Gastrocnemius medialis (tissue), 4 donors: ENCODE measurements at regions not wholly inside any gene's neighbourhood (a gene's known extent, or its start where the extent isn't known, plus 50 kb on each side); places are given as distances from the start of the nearest gene placed in this dataset.

ENCODE experiments used
- ATAC-seq, 2 donors: fragments of 150-250 bp; one replicate each; pipeline ENCODE4 v1.9.1; 2016
- DNase-seq, 2 donors: peaks; one replicate each; pipeline ENCODE4 v3.0.0-alpha.2; 2019
- H3K27ac ChIP-seq, 4 donors: fragments of 200-600 bp; sonication (generic); 1 replicate in 1 of 4; 2 replicates in 3 of 4; pipeline ENCODE4 v1.5.1; 2016 to 2018; ENCODE audit warnings: mild to moderate bottlenecking in 2 of 4, moderate library complexity in 1 of 4
- H3K27me3 ChIP-seq, 3 donors: fragments of 200-600 bp; sonication (generic) in 2 of 3; 1 replicate in 1 of 3; 2 replicates in 2 of 3; pipeline versions ENCODE4 v1.5.1 to v1.6.0; 2016 to 2019; ENCODE audit warnings: mild to moderate bottlenecking in 1 of 3, moderate library complexity in 1 of 3
- H3K36me3 ChIP-seq, 2 donors: fragments of 200-600 bp; sonication (generic) in 1 of 2; one replicate each; pipeline ENCODE4 v1.5.1; 2017 to 2018
- H3K4me1 ChIP-seq, 2 donors: fragments of 200-600 bp; sonication (generic) in 1 of 2; one replicate each; pipeline ENCODE4 v1.5.1; 2016 to 2017; ENCODE audit warnings: mild to moderate bottlenecking in 2 of 2
- H3K4me3 ChIP-seq, 4 donors: fragments of 200-600 bp; sonication (generic) in 3 of 4; 1 replicate in 1 of 4; 2 replicates in 3 of 4; pipeline ENCODE4 v1.5.1; 2016 to 2019; ENCODE audit warnings: mild to moderate bottlenecking in 2 of 4
- H3K9me3 ChIP-seq, 3 donors: fragments of 200-600 bp; sonication (generic) in 2 of 3; 1 replicate in 1 of 3; 2 replicates in 2 of 3; pipeline ENCODE4 v1.5.1; 2016 to 2019
- POLR2A ChIP-seq, 2 donors: fragments of 450-650 bp; IDR thresholded peaks; one replicate each; pipeline ENCODE4 v1.6.1; 2017; ENCODE audit warnings: antibody characterized with exemption in 2 of 2, mild to moderate bottlenecking in 2 of 2, moderate library complexity in 2 of 2
- in situ Hi-C, 4 donors: fragments of 200-750 bp; cut with MboI; loops; one replicate each; pipeline versions ENCODE4 v1.15.0 to v1.8.0; 2017; ENCODE audit warnings: low sequenced_read_pairs in 4 of 4
- intact Hi-C: fragments of 100-400 bp; cut with DNase I; formaldehyde crosslinking; loops from one replicate; pipeline ENCODE4 v1.15.1; 2023; ENCODE audit warnings: low total_unique reads
- TF ChIP-seq, protein P1 (sequence below), 5 experiments: fragments of 450-650 bp in 3 of 5; fragments of 200-600 bp in 2 of 5; sonication (generic) in 2 of 5; IDR thresholded peaks in 4 of 5; conservative IDR thresholded peaks in 1 of 5; 1 replicate in 4 of 5; 2 replicates in 1 of 5; pipeline ENCODE4 v1.5.1; 2016 to 2019; ENCODE audit warnings: antibody characterized with exemption in 5 of 5, mild to moderate bottlenecking in 3 of 5, moderate library complexity in 3 of 5

DNA sequence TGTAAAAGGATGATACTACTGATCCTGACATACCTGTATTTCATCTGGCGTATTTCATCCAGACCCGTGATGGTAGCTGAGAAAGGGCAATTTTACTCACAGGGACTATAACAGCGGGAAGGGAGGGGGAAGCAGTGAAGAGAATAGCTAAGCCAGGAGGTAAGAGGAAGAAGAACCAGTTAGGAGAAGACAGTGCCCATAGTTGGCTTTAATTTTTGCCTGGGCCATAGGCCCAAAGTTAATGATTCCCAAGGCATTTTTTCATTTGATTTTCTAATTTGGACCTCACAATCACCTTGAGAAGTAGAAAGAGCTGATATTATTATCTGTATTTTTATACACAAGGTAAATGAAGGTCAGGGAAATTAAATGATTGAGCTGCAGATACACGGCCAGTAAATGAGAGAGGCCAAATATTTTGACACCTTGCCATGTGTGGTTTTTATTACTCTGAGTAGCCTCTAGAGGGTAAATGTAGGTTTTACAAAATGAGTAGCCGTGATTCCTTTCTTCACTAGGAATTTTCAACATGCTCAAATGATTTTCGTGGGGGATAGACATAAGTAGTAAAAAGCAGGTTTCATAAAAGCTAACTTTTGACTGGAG is 382.2 kb downstream of the FUT8 start:
- Histone ChIP-seq H3K27me3 (no peaks in the 10 kb centered on the region), H3K36me3 (no peaks in the 10 kb centered on the region), H3K9me3 (no peaks in the 10 kb centered on the region), H3K27ac (no peak overlapping the region), H3K4me3 (no peak overlapping the region), H3K4me1 (no peaks in the 10 kb centered on the region)
- intact Hi-C loops (no loop called here), in situ Hi-C loops (no loop called here)
- DNase-seq (no peak), ATAC-seq (no peak)
- no peak for TF ChIP-seq POLR2A (IDR thresholded peaks at IDR 0.05)
- TF ChIP-seq, protein P1, sequence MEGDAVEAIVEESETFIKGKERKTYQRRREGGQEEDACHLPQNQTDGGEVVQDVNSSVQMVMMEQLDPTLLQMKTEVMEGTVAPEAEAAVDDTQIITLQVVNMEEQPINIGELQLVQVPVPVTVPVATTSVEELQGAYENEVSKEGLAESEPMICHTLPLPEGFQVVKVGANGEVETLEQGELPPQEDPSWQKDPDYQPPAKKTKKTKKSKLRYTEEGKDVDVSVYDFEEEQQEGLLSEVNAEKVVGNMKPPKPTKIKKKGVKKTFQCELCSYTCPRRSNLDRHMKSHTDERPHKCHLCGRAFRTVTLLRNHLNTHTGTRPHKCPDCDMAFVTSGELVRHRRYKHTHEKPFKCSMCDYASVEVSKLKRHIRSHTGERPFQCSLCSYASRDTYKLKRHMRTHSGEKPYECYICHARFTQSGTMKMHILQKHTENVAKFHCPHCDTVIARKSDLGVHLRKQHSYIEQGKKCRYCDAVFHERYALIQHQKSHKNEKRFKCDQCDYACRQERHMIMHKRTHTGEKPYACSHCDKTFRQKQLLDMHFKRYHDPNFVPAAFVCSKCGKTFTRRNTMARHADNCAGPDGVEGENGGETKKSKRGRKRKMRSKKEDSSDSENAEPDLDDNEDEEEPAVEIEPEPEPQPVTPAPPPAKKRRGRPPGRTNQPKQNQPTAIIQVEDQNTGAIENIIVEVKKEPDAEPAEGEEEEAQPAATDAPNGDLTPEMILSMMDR (IDR thresholded peaks at IDR 0.05 in 4 of 5, conservative IDR thresholded peaks at IDR 0.05 in 1 of 5) = no peak

DNA sequence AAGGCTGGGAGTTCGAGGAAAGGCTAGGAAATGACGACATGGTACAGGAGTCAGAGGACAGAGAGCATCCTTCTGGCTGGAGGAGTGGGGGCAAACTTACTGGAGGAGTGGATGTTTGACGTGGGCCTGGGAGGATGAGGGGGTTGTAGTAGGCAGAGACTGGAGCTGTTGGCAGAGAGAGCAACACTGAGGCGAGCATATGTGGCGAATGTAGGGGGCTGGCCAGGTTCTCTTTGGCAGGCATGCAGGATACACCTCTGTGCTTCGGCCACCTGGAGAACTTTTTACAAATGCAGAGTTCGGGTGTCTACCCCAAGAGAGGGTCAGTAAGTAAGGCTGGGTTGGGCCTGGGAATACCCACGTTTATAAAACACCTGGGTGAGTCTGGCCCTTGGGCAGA is 385.7 kb downstream of the FUT8 start:
- TF ChIP-seq, protein P1 (IDR thresholded peaks at IDR 0.05 in 4 of 5, conservative IDR thresholded peaks at IDR 0.05 in 1 of 5) = no peak
- TF ChIP-seq POLR2A (IDR thresholded peaks at IDR 0.05) = no peak
- no peak for DNase-seq
- intact Hi-C loops (no loop called here), in situ Hi-C loops (no loop called here)
- ATAC-seq = no peak
- H3K9me3 ChIP-seq = no peaks in the 10 kb centered on the region
- H3K36me3 ChIP-seq = no peaks in the 10 kb centered on the region
- no peak overlapping the region for H3K27ac ChIP-seq
- H3K4me3 ChIP-seq = no peak overlapping the region
- no peaks in the 10 kb centered on the region for H3K27me3 ChIP-seq
- H3K4me1 ChIP-seq = no peaks in the 10 kb centered on the region

DNA sequence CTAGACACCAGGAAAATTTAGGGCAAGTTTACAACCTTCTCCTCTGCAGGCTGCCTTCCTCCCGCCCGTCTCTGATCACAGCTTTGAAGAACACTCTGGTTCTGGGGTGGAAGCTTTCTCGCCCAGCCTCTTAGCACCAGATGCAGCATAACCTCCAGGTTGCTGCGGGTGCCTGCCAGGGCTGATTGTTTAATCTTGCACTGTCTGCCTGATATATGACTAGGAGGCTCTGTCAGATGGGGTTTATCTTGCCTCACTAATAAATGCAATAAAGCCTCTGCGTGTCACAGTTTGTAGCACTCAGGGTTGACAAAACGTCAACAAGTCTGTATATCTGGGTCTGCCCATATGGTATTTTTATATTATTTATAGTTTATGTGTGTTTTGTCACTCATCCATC is 388.2 kb downstream of the FUT8 start:
- in situ Hi-C loops = no loop called here
- no peak for TF ChIP-seq POLR2A (IDR thresholded peaks at IDR 0.05)
- TF ChIP-seq, protein P1 (IDR thresholded peaks at IDR 0.05 in 4 of 5, conservative IDR thresholded peaks at IDR 0.05 in 1 of 5) = no peak
- Histone ChIP-seq H3K4me1 (no peaks in the 10 kb centered on the region), H3K9me3 (no peaks in the 10 kb centered on the region), H3K36me3 (no peaks in the 10 kb centered on the region), H3K4me3 (no peak overlapping the region), H3K27ac (no peak overlapping the region), H3K27me3 (no peaks in the 10 kb centered on the region)
- ATAC-seq = no peak
- intact Hi-C loops = no loop called here
- no peak for DNase-seq

DNA sequence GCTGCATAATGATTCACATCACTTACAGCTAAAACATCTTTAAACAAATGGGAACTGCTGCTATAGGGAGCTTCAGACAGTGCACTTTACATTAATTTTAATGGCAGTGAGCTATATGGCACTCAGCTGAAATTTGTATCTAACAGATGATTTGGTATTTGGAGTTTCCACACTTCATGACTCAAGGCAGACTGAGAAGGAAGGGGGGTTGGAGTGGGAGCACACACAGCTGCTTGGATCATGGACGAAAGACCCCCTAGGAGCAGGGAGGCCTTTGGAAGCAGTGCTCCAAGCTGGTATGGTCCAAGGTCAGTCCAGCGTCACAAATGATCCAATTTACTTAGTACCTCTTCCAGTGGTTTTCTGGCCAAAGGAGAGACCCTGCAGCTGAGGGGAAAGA is 389.7 kb downstream of the FUT8 start:
- H3K27ac ChIP-seq = no peak overlapping the region
- ATAC-seq = no peak

More for the DNA sequence above, 389.7 kb downstream of the FUT8 start:
- Histone ChIP-seq H3K36me3 (no peaks in the 10 kb centered on the region), H3K4me1 (no peaks in the 10 kb centered on the region), H3K4me3 (no peak overlapping the region), H3K9me3 (no peaks in the 10 kb centered on the region), H3K27me3 (no peaks in the 10 kb centered on the region)
- no peak for TF ChIP-seq POLR2A (IDR thresholded peaks at IDR 0.05)
- TF ChIP-seq, protein P1 (IDR thresholded peaks at IDR 0.05 in 4 of 5, conservative IDR thresholded peaks at IDR 0.05 in 1 of 5) = no peak
- no peak for DNase-seq
- in situ Hi-C loops = no loop called here
- intact Hi-C loops = no loop called here
